Retinal pigment epithelial cell (primary cell): ENCODE measurements at regions not wholly inside any gene's neighbourhood (a gene's known extent, or its start where the extent isn't known, plus 50 kb on each side); places are given as distances from the start of the nearest gene placed in this dataset.

Experiments
- DNase-seq: peaks from one replicate; pipeline ENCODE4 v3.0.0-alpha.2; 2010; ENCODE audit warnings: low read depth
- H3K4me3 ChIP-seq: 2 replicates; pipeline ENCODE4 v1.5.1; 2011; ENCODE audit warnings: mild to moderate bottlenecking, low read length, control low read depth, moderate library complexity
- CTCF ChIP-seq: conservative IDR thresholded peaks from 2 replicates; pipeline ENCODE4 v1.5.1; 2011; ENCODE audit warnings: low read depth, low read length, control low read depth, inconsistent platforms

GRCh38 chr10:131753336-131753735 is 147.5 kb upstream of the PPP2R2D start:
- no peak overlapping the region for H3K4me3 ChIP-seq
- DNase-seq = no peak
- TF ChIP-seq CTCF = no peak

DNA sequence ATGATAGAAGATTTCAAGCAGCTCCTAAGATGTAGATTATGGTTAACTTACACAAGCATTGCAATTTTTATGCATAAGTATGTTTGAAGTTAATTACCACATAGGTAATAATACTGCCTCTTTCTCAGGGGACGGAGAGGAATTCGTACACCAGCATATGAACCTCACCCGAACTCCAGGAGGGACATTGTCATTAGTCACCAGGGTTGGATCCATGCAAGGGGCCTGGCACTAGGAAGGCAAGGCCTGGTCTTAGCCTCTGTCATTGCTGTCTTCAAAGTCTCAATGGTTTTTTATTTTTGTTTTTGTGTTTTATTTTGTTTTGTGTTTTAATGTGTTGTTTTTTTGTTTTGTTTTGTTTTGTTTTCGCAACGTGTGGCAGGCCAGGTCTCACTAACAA is 145.6 kb upstream of the PPP2R2D start:
- H3K4me3 ChIP-seq = no peak overlapping the region
- TF ChIP-seq CTCF = no peak
- DNase-seq = no peak

DNA sequence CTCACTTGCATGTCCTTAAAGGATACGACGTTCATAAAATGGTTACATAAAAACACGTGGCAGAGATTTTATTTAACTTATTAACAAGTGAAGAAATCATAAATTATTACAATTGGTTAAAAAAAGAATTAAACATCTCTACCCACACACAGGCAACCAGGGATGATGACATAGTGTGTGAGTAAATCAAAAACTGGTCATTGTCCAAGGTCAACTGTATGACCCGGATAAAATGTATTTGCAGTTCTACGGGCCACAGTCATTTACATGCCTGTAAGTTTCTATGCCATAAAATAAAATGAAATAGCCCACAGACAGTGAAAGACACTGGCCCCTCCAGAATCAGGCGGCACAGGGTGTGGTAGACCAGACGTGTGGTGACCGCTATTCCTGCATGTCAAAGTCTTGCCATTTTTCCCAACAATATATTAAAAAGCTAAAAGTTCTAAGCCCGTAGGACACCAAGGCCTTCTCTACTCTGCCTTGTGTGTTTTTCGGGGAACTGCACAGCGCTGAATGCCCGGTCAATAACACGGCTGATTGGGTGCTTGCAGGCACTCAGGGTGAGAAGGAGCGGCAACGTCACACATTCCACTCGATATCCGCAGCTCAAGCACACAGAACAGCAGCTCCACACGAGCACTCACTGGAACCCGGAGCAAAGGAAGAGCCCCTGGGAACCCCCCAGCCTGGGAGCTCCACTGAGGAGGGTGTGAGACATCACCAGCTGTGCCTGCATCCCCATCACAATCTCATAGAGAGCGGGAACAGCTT is 143.3 kb upstream of the PPP2R2D start:
- no peak overlapping the region for H3K4me3 ChIP-seq
- no peak for TF ChIP-seq CTCF
- no peak for DNase-seq

- TF ChIP-seq CTCF = no peak
- H3K4me3 ChIP-seq = no peak overlapping the region
- no peak for DNase-seq
These were observed 142.5 kb upstream of the PPP2R2D start for GRCh38 chr10:131758062-131758938.

GRCh38 chr10:131758939-131759301 is 141.9 kb upstream of the PPP2R2D start:
- DNase-seq = no peak
- no peak for TF ChIP-seq CTCF
- no peak overlapping the region for H3K4me3 ChIP-seq

GRCh38 chr10:131759347-131759746 is 141.5 kb upstream of the PPP2R2D start:
- H3K4me3 ChIP-seq = no peak overlapping the region
- no peak for DNase-seq
- no peak for TF ChIP-seq CTCF
